HepG2 (cell line): ENCODE measurements at regions not wholly inside any gene's neighbourhood (a gene's known extent, or its start where the extent isn't known, plus 50 kb on each side); places are given as distances from the start of the nearest gene placed in this dataset.

ENCODE experiments used
- ATAC-seq: fragments of 200-7000 bp; cut with Tn5 transposase; 3 replicates; pipeline ENCODE4 v1.9.1; 2020; ENCODE audit warnings: mild to moderate bottlenecking, moderate library complexity
- BruUV-seq: library from RNA; stranded (reverse); fragments of 400-500 nt; replicated peaks from 2 replicates; lab custom pipeline; 2021; lab: Mats Ljungman, UMichigan
- CTCF ChIA-PET: fragments of 300-600 bp; formaldehyde crosslinking; extraction: SDS; loops from one replicate; lab custom pipeline; 2021; ENCODE audit warnings: low total read pairs, inconsistent platforms, low intra/inter-chr PET ratio; lab: Yijun Ruan, JAX
- POLR2A ChIA-PET: fragments of 350-600 bp; sonication (Branson Sonifier 250); formaldehyde crosslinking; loops from one replicate; lab custom pipeline; 2020; ENCODE audit warnings: antibody characterized with exemption, inconsistent platforms; lab: Yijun Ruan, JAX
- DNase-seq: peaks from one replicate; pipeline ENCODE4 v3.0.0-alpha.2; 2015; ENCODE audit warnings: low spot score
- FAIRE-seq: peaks from 3 replicates; lab custom pipeline; 2011; peaks lifted over from hg19 to GRCh38; lab: Jason Lieb, UNC
- H2AFZ ChIP-seq: one replicate; pipeline ENCODE4 v1.6.1; 2011; ENCODE audit warnings: low read length, inconsistent platforms
- H3K27ac ChIP-seq: fragments of 300-600 bp; 3 replicates; pipeline ENCODE4 v1.8.0; 2011; ENCODE audit warnings: mixed run types, mild to moderate bottlenecking, mixed read lengths, low read length, inconsistent platforms; ENCODE audit not compliant: insufficient read depth; ENCODE audit errors: extremely low read length
- H3K27me3 ChIP-seq, 2 experiments: fragments of 200-600 bp in 1 of 2; 2 replicates in 1 of 2; 3 replicates in 1 of 2; pipeline versions ENCODE4 v1.6.0 to v1.8.0; 2011; ENCODE audit warnings: low read length in 2 of 2, mild to moderate bottlenecking in 2 of 2, moderate library complexity in 2 of 2, inconsistent platforms in 1 of 2; ENCODE audit not compliant: insufficient read depth in 2 of 2, control insufficient read depth in 1 of 2
- H3K36me3 ChIP-seq, 2 experiments: fragments of 200-600 bp in 1 of 2; replicated peaks in 1 of 2; 2 replicates in 1 of 2; 3 replicates in 1 of 2; pipeline versions ENCODE4 v1.5.1 to v1.8.0; 2011; ENCODE audit warnings: low read length in 2 of 2, inconsistent platforms in 1 of 2; ENCODE audit not compliant: insufficient read depth in 2 of 2, control insufficient read depth in 1 of 2
- H3K4me1 ChIP-seq: 2 replicates; pipeline ENCODE4 v1.5.1; 2012; ENCODE audit warnings: low read length, inconsistent platforms; ENCODE audit not compliant: insufficient read depth
- H3K4me2 ChIP-seq: 2 replicates; pipeline ENCODE4 v1.6.0; 2011; ENCODE audit warnings: low read depth, low read length, inconsistent platforms
- H3K4me3 ChIP-seq, 3 experiments: fragments of 200-600 bp in 1 of 3; sonication (generic), shearing (Covaris generic) in 1 of 3; replicated peaks in 1 of 3; 2 replicates each; pipeline ENCODE4 v1.5.1; 2011 to 2016; ENCODE audit warnings: low read length in 3 of 3, inconsistent platforms in 2 of 3, low read depth in 2 of 3, mild to moderate bottlenecking in 2 of 3, control low read depth in 1 of 3, mixed read lengths in 1 of 3; ENCODE audit not compliant: insufficient read depth in 1 of 3
- H3K79me2 ChIP-seq: one replicate; pipeline ENCODE4 v1.6.1; 2011; ENCODE audit warnings: low read length, inconsistent platforms; ENCODE audit not compliant: insufficient read depth
- H3K9ac ChIP-seq: 2 replicates; pipeline ENCODE4 v1.6.0; 2011; ENCODE audit warnings: mild to moderate bottlenecking, low read depth, low read length, inconsistent platforms; ENCODE audit not compliant: insufficient read depth
- H3K9me3 ChIP-seq: 2 replicates; pipeline ENCODE4 v1.5.1; 2012; ENCODE audit warnings: mild to moderate bottlenecking, low read length
- H4K20me1 ChIP-seq: 2 replicates; pipeline ENCODE4 v1.6.0; 2011; ENCODE audit warnings: inconsistent platforms, mild to moderate bottlenecking, low read length, moderate library complexity; ENCODE audit not compliant: insufficient read depth
- ATF7 ChIP-seq, 2 experiments: fragments of 450-650 bp in 1 of 2; sonication (generic) in 1 of 2; formaldehyde crosslinking in 1 of 2; IDR thresholded peaks; 2 replicates each; pipeline versions ENCODE4 v1.4.0 to v1.6.1; 2016 to 2020; ENCODE audit warnings: antibody characterized with exemption in 1 of 2, mild to moderate bottlenecking in 1 of 2, missing genetic modification reagents in 1 of 2
- ONECUT2 ChIP-seq: sonication (generic); formaldehyde crosslinking; IDR thresholded peaks from 2 replicates; pipeline ENCODE4 v1.4.0; 2020; ENCODE audit warnings: missing genetic modification reagents
- SOX13 ChIP-seq, 3 experiments: fragments of 450-650 bp in 1 of 3; sonication (generic) in 1 of 3; formaldehyde crosslinking in 1 of 3; IDR thresholded peaks in 2 of 3; conservative IDR thresholded peaks in 1 of 3; 2 replicates each; pipeline versions ENCODE4 v1.5.0 to v1.6.1; 2016 to 2020; ENCODE audit warnings: antibody characterized with exemption in 1 of 3, mild to moderate bottlenecking in 1 of 3, missing compliant biosample characterization in 1 of 3, missing genetic modification reagents in 1 of 3, moderate library complexity in 1 of 3
- WGBS: methylation state at CpG from one replicate; pipeline ENCODE4 v1.1.6; 2017; ENCODE audit warnings: low lambda C conversion rate; 5-methylcytosine and 5-hydroxymethylcytosine counted together
- in situ Hi-C: cut with HindIII; loops from 2 replicates; pipeline ENCODE4 v1.10.0; 2017; ENCODE audit warnings: low pct_unique_long_range_greater_than_20kb; ENCODE audit not compliant: extremely low pct_ligation_motif_present
- intact Hi-C: fragments of 100-400 bp; cut with micrococcal nuclease; formaldehyde crosslinking; loops from one replicate; pipeline ENCODE4 v1.10.0; 2022; ENCODE audit not compliant: unreplicated experiment

DNA sequence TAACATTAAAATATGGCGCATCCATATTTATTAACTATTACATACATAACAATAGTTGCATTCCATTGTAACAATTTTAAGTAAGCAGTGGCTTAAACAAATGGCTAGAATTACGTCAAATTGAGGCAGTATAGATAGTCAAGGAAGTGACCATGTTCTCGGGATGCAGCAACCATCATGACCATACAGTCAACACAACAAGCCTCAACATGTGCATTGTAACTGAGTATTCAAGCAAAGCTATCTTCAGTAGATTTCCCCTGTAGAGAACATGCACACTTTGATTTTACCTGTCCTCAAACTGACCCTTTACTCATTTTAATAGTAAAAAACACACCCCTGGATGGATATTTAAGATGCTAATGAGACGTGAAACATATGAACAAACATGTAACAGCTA is 356.4 kb downstream of the HINT1 start:
- Histone ChIP-seq H3K9ac (no peak overlapping the region), H3K79me2 (no peaks in the 10 kb centered on the region), H3K4me2 (no peak overlapping the region), H3K4me3 (no peak overlapping the region), H3K36me3 (no peaks in the 10 kb centered on the region), H3K9me3 (no peaks in the 10 kb centered on the region), H4K20me1 (no peaks in the 10 kb centered on the region), H2AFZ (no peak overlapping the region), H3K27me3 (no peaks in the 10 kb centered on the region), H3K27ac (no peak overlapping the region), H3K4me1 (no peaks in the 10 kb centered on the region)
- no peak for DNase-seq
- intact Hi-C loops = no loop called here
- ChIA-PET CTCF (no interaction called here), POLR2A (no interaction called here)
- 27% methylated on average over 4 of the region's 4 CpGs for WGBS
- in situ Hi-C loops = no loop called here
- ATAC-seq = no peak
- no peak for FAIRE-seq
- BruUV-seq = no TSS peak
- no peak for TF ChIP-seq ONECUT2

DNA sequence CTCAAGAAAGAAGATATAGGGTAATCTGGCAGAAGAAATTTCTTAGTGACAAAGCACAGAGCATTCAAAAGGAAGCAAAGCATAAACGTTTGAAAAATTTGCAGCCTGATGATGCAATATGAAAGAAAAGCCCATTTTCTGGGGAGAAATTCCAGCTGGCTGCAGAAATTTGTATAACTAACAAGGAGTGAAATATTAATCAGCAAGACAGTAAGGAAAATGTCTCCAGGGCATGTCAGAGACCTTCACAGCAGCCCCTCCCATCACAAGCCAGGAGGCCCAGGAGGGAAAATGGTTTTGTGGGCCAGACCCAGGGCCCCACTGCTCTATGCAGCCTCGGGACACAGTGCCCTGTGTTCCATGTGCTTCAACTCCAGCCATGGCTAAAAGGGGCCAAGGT is 359.4 kb downstream of the HINT1 start:
- Histone ChIP-seq H3K27me3 (no peaks in the 10 kb centered on the region; a peak in 1 of 5 replicates), H3K4me1 (no peaks in the 10 kb centered on the region), H3K4me2 (no peak overlapping the region), H3K79me2 (no peaks in the 10 kb centered on the region), H4K20me1 (no peaks in the 10 kb centered on the region), H3K36me3 (no peaks in the 10 kb centered on the region), H2AFZ (no peak overlapping the region), H3K9me3 (0 out of 2 replicates have a peak, but pooled peaks cover 6% of the 10 kb centered on the region), H3K4me3 (no peak overlapping the region), H3K9ac (no peak overlapping the region), H3K27ac (no peak overlapping the region)
- TF ChIP-seq SOX13 (IDR thresholded peaks at IDR 0.05) = no peak
- no peak for TF ChIP-seq SOX13 (CRISPR knock-in tag; conservative IDR thresholded peaks at IDR 0.05 in 1 of 2, IDR thresholded peaks at IDR 0.05 in 1 of 2)
- peak; percentile 13; the same call in 1 of the 2 replicates for TF ChIP-seq ATF7 (IDR thresholded peaks at IDR 0.05)
- no peak for TF ChIP-seq ATF7 (CRISPR knock-in tag; IDR thresholded peaks at IDR 0.05)
- CTCF ChIA-PET = no interaction called here
- no TSS peak for BruUV-seq
- POLR2A ChIA-PET = no interaction called here
- in situ Hi-C loops = no loop called here
- no peak for FAIRE-seq
- no peak for ATAC-seq
- no peak for DNase-seq
- intact Hi-C loops = no loop called here
- WGBS = 0% methylated on average over 1 of the region's 2 CpGs
